ENCODE measurements at regions not wholly inside any gene's neighbourhood (a gene's known extent, or its start where the extent isn't known, plus 50 kb on each side); places are given as distances from the start of the nearest gene placed in this dataset.
A peak's percentile ranks its signal among the peaks of the same experiment; 100 is the strongest.
"Not testable (repeated sequence)": the region's sequence is repeated elsewhere in the genome, so short reads cannot be mapped to it uniquely, and the experiment has no call there.

DNA sequence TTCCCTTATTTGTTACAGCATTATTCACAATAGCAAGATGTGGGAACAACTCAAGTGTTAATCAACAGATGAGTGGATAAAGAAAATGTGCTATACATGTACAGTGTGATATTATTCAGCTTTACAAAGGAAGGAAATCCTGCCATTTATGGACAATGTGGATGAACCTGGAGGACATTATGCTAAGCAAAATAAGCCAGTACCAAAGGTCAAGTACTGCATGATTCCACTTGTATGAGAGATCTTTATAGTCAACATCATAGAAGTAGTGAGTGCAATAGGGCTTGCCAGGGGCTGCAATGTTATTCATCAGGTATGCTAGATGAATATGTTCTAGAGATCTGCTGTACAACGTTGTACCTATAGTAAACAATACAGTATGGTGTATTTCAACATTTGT, 138.5 kb upstream of the AGR3 start:
- peak; percentile 32 for DNase-seq

- no peak for DNase-seq
Observed at GRCh38 chr7:17021205-17021604, 139.4 kb upstream of the AGR3 start.

DNA sequence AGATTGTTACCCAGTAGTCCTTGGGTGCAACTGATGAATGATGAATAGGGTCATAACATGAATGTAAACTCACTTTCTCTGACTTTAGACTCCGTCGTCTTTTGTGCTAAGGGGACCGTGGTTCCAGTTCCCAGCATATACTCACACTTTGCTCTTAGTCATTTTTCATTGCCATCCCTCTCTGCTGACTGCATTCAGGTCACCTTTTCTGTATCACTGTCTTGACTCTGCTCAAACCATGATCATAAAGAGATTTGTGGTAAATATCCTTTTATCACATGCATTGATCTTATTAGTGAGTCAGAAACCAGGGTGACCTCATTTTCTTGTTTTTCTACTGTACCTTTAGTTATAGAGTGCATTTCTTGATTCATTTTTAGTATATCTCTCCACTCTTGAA, 141.1 kb upstream of the AGR3 start:
- DNase-seq: no peak

DNA sequence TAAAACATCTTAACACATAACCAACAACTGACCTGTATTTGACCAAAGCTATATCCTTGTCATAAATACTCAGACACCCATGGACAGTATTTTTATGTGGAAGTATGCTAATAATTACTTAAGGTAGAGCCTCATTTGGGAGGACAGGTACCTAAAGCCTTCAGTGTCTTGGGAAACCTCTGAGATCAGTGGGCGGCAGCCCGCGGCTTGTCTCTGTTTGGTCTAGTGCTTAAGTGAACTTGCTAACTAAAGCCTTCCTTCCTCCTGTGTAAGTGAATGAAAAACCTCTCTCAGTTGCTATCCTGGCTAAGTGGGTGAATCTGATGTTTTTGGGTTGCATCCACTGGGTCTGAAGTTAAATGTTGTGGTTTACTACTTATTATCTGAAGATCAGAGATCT, 144.5 kb upstream of the AGR3 start:
- no peak for DNase-seq

- DNase-seq: no peak
Observed at GRCh38 chr7:17027143-17027788, 145.5 kb upstream of the AGR3 start.

GRCh38 chr7:17027789-17028152, 146.0 kb upstream of the AGR3 start:
- DNase-seq: no peak

- DNase-seq: no peak
Observed at GRCh38 chr7:17029150-17029549, 147.4 kb upstream of the AGR3 start.

DNA sequence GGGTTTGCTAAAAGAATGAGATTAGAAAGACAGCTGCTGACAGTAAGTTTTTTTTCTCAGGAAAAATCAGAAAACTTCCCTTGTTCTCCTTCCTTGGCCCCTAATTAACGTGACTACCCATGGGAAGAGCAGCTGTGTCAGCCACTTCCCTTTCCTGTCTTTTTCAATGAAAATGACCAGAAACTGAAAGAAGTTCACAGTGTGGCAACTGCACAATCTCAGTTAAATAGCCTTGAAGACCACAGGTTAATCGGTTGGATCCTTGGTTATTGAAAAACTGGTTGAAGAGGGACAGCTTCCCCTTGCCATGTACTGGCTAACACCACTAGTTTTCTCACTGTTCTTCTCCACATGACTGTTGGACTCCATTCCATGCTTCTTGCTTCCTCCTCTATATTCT, 148.8 kb upstream of the AGR3 start:
- no peak for DNase-seq

DNA sequence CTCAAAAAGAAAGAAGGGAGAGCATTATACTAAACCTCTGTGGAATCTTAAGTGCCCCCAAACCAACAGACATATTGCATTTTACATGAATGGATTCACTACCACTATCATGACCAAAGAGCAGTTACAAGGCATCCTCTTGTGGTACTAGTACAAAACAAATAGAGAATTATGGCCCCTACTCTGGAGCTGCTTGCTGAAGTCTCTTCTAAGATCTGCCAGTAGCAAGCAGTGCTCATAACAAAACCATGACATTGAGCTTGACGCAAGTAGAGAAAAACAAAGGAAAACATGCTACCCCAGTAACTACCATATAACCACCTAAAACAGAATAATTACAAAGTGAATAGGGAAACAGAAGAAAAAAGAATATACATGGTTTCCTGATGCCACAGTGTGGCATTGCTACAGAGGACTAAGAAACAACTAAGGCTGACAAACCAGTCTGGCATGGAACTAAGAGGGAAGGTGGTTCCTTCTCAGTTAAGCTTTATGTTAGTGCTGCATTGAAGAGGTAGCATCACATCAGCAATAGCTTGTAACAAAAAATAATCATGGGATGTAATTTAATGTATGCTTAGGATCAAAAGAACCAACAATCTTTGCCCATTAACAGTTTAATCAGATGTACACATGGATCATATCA, 150.2 kb upstream of the AGR3 start:
- no peak for DNase-seq

DNA sequence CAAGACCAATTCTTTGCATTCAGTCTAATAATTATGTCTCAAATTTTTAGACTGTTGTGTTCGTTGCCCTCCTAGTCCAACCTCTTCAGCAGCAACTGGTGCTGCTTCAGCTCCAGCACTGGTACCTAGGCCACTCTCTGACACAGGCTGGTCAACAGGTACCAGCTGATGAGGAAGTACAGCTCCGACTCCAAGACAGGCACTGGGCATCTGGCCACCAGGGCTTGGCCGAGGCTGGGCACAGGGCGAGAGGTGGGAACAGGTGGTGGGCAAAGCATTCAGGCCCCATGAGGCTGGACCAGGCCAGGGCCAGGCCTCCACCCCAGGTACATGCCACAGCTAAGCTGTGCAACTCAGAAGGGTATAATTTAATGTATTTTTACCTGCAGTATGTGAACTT, 151.5 kb upstream of the AGR3 start:
- DNase-seq: no peak

DNA sequence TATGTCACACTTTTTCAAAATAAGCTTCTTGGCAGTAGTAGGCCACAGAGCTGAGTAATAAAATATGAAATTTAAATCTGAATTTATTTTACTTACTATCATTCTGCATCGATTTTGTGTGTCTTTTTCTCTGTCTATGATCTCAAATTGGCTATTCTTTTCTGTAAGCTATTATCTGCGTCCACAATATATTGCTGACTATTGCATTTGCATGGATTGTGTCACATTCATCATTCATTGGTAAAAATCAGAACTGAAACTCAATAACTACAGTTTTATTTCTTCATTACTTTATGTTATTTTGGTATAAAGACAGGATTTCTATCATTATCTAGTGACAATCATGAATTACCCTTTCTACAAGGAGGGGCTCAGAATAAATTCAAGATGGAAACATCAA, 154.8 kb upstream of the AGR3 start:
- no peak for DNase-seq

DNA sequence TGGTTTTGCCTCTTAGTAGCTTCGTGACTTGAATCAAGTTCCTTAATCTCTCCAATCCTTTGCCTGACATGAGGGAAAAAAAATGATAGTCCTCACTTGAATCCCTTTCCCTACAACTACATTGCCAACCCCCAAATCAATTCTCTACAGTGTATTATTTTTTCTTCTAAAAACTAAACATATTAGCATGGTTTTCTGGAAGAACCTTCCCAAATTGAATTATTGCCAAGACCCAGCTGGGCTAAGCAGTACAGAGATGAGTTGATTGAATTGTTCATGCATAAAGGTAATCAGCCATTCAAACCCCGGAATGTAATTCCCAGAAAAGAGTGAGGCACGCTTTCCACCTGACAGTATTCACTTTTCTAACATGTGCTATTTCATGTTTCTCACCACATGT, 155.6 kb upstream of the AGR3 start:
- no peak for DNase-seq

- DNase-seq: no peak
Observed at GRCh38 chr7:17038160-17038782, 156.5 kb upstream of the AGR3 start.

DNA sequence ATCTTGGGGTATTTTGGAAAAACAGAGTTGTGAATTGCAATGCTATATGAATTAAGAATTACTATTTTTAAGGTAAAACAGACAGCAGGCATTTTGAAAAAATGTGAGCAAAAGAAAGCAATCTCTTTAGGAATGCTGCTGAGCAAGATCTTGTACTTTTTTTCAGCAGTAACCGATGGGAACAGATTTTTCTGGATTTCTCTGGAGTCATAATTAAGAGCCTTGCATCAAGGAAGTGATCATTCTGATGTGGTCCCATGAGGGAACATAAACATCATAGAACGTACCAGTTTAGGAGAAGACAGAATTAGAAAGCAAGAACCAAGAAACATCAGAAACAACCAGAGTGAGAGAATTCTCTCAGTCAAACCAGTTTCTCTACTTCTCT, 157.0 kb upstream of the AGR3 start:
- DNase-seq: no peak

DNA sequence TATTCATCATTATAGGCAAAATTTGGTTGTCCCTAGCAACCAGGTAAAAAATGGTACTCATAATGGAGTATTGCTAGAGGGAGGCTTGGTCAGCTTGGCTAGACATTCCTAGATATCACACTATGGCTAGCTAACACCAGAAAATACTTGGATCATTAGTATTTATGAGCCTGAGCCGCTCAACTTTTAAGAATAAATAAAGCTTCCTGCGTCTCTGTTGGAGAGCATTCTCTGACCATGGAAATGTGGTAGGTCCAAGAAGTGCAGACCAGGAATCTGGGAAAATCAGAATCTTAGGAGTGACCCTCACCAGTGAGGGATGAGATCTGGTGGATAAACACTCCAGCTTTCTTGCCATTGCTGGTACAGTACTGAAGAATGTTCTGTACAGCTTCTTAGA, 157.6 kb upstream of the AGR3 start:
- no peak for DNase-seq

DNA sequence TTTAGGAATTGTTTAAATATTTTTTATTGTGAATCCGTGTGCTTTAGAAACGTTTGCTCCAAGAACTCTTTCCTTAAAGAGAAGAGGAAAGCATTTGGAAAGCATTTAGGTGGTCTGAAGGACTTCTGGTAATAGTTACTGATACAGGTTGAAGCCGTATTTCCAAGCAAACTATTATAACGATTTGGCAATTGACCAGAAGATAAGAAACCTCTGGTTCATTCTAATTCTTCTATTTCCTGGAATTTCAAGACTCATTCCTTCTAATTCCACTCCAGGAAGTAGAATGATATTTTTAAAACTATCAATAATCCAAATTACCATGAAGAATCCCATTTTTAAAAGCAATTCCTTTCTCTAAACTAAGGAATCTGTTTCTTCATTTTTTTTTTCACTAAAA, 158.9 kb upstream of the AGR3 start:
- no peak for DNase-seq

DNA sequence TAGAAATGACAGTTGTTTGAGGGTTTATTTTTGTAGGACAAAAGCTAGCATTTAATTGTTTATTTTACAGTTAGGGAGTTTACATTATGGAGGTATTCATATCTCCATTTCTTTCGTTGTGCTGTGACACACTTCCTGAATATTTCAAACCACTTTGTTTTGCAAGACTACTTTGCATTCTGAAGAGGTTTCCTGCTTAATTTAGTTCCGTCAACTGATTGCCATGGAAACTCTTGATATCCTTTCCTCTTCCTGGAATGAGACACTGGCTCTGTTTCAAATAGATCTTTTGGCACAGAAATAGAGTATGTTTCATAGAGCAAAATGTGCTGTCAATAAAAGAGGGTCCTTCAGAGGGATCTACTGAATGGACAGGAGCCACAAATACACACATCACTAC, 159.5 kb upstream of the AGR3 start:
- DNase-seq: peak; percentile 28

GRCh38 chr7:17042211-17042610, 160.4 kb upstream of the AGR3 start:
- no peak for DNase-seq

GRCh38 chr7:17043012-17043877, 161.5 kb upstream of the AGR3 start:
- no peak for DNase-seq

- no peak for DNase-seq
Observed at GRCh38 chr7:17044396-17044795, 162.6 kb upstream of the AGR3 start.

- no peak for DNase-seq
Observed at GRCh38 chr7:17044861-17045260, 163.1 kb upstream of the AGR3 start.

- DNase-seq: no peak
Observed at GRCh38 chr7:17046259-17046658, 164.5 kb upstream of the AGR3 start.

DNA sequence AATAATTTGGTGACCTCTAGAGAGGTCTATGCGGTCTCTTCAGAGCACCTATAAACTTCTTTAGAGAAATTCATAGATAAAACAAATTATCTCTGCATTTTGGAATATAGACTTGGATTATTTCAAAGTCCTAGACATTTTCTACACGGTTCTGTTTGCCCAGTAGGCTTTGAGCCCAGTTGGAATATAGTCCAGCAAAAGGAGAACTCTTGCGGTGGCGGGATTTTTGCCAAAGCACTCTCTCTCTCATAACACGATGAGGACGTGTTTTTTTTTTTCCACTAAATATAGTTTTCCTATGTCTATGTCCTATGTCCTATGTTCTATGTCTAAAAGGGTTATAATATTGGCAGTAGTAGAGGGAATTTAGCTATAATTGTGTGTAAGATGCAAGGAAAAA, 164.9 kb upstream of the AGR3 start:
- no peak for DNase-seq

GRCh38 chr7:17053164-17053563, 171.4 kb upstream of the AGR3 start:
- DNase-seq: not testable (repeated sequence)

Data from NCI-H345 (cell line).